Dermis microvascular lymphatic vessel endothelial cell (primary cell): ENCODE measurements at regions not wholly inside any gene's neighbourhood (a gene's known extent, or its start where the extent isn't known, plus 50 kb on each side); places are given as distances from the start of the nearest gene placed in this dataset.
"Not testable (repeated sequence)": the region's sequence is repeated elsewhere in the genome, so short reads cannot be mapped to it uniquely, and the experiment has no call there.

Experiments used
- DNase-seq, 2 donors: peaks; one replicate each; pipeline versions ENCODE4 v3.0.0 to v3.0.0-alpha.2; 2010; ENCODE audit warnings: low read depth in 2 of 2

- DNase-seq, result no peak
Measured at GRCh38 chr2:49861821-49862220, 707.5 kb upstream of the FSHR start.

- DNase-seq, result no peak
Measured at GRCh38 chr2:49860834-49861233, 706.5 kb upstream of the FSHR start.

GRCh38 chr2:49860170-49860569, 705.9 kb upstream of the FSHR start:
- no peak for DNase-seq

- no peak for DNase-seq
Measured at GRCh38 chr2:49858657-49859056, 704.3 kb upstream of the FSHR start.

GRCh38 chr2:49858113-49858490, 703.8 kb upstream of the FSHR start:
- no peak for DNase-seq

- no peak for DNase-seq
Measured at GRCh38 chr2:49857371-49858112, 703.2 kb upstream of the FSHR start.

GRCh38 chr2:49845671-49846070, 691.4 kb upstream of the FSHR start:
- DNase-seq, result no peak

GRCh38 chr2:49845021-49845420, 690.7 kb upstream of the FSHR start:
- no peak for DNase-seq

GRCh38 chr2:49844113-49844512, 689.8 kb upstream of the FSHR start:
- not testable (repeated sequence) for DNase-seq

GRCh38 chr2:49843314-49843713, 689.0 kb upstream of the FSHR start:
- no peak for DNase-seq

- DNase-seq, result no peak
Measured at GRCh38 chr2:49840428-49840975, 686.2 kb upstream of the FSHR start.

- no peak for DNase-seq
Measured at GRCh38 chr2:49839818-49840217, 685.5 kb upstream of the FSHR start.

GRCh38 chr2:49837561-49838293, 683.4 kb upstream of the FSHR start:
- no peak for DNase-seq

- DNase-seq, result no peak
Measured at GRCh38 chr2:49836017-49836416, 681.7 kb upstream of the FSHR start.

GRCh38 chr2:49834433-49834832, 680.1 kb upstream of the FSHR start:
- no peak for DNase-seq

GRCh38 chr2:49832555-49832954, 678.2 kb upstream of the FSHR start:
- no peak for DNase-seq

- DNase-seq, result no peak
Measured at GRCh38 chr2:49831698-49832367, 677.5 kb upstream of the FSHR start.

GRCh38 chr2:49830846-49831245, 676.5 kb upstream of the FSHR start:
- DNase-seq, result no peak

GRCh38 chr2:49827366-49827765, 673.1 kb upstream of the FSHR start:
- no peak for DNase-seq

- DNase-seq, result no peak
Measured at GRCh38 chr2:49813208-49813607, 658.9 kb upstream of the FSHR start.

- DNase-seq, result no peak
Measured at GRCh38 chr2:49812730-49813129, 658.4 kb upstream of the FSHR start.

GRCh38 chr2:49811502-49811901, 657.2 kb upstream of the FSHR start:
- DNase-seq, result no peak
